ENCODE measurements at regions not wholly inside any gene's neighbourhood (a gene's known extent, or its start where the extent isn't known, plus 50 kb on each side); places are given as distances from the start of the nearest gene placed in this dataset.

DNA sequence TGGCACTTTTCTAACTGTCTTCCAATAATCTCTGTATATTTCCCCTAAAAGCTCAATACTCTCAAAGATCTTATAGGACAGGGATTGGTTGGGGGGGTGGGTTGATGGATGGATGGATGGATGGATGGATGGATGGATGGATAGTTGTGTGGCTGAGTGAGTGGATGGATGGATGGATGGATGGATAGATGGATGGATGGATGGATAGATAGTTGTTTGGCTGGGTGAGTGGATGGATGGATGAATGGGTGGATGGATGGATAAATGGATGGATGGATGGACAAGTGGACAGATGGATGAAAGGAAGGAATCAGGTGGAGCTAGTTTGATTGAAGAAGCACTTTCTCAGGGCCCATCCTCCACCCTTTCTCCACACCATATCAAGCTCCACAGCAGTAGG is 388.8 kb downstream of the CDC5L start:
- H3K4me3 ChIP-seq (ENCODE audit: low read depth, low read length) = no peak overlapping the region
- no peaks in the 10 kb centered on the region for H3K36me3 ChIP-seq (ENCODE audit: control insufficient read depth in 2 of 2, insufficient read depth in 1 of 2, low read length in 2 of 2)
- POLR2A ChIA-PET = interaction anchor here (0.6 kb wide), 1 partner anchor 134 kb away, joined by 5 read pairs; no protein-coding TSS in a partner anchor
- CTCF ChIA-PET = no interaction called here
- H3K27ac ChIP-seq (ENCODE audit: extremely low read depth, low read depth, low read length) = no peak overlapping the region
- TF ChIP-seq, protein P1, sequence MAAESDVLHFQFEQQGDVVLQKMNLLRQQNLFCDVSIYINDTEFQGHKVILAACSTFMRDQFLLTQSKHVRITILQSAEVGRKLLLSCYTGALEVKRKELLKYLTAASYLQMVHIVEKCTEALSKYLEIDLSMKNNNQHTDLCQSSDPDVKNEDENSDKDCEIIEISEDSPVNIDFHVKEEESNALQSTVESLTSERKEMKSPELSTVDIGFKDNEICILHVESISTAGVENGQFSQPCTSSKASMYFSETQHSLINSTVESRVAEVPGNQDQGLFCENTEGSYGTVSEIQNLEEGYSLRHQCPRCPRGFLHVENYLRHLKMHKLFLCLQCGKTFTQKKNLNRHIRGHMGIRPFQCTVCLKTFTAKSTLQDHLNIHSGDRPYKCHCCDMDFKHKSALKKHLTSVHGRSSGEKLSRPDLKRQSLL (tag by site-specific recombination; IDR thresholded peaks at IDR 0.05) = no peak
- TF ChIP-seq, protein P2, sequence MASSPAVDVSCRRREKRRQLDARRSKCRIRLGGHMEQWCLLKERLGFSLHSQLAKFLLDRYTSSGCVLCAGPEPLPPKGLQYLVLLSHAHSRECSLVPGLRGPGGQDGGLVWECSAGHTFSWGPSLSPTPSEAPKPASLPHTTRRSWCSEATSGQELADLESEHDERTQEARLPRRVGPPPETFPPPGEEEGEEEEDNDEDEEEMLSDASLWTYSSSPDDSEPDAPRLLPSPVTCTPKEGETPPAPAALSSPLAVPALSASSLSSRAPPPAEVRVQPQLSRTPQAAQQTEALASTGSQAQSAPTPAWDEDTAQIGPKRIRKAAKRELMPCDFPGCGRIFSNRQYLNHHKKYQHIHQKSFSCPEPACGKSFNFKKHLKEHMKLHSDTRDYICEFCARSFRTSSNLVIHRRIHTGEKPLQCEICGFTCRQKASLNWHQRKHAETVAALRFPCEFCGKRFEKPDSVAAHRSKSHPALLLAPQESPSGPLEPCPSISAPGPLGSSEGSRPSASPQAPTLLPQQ (tag by site-specific recombination; IDR thresholded peaks at IDR 0.05) = no peak
- TF ChIP-seq, protein P3, sequence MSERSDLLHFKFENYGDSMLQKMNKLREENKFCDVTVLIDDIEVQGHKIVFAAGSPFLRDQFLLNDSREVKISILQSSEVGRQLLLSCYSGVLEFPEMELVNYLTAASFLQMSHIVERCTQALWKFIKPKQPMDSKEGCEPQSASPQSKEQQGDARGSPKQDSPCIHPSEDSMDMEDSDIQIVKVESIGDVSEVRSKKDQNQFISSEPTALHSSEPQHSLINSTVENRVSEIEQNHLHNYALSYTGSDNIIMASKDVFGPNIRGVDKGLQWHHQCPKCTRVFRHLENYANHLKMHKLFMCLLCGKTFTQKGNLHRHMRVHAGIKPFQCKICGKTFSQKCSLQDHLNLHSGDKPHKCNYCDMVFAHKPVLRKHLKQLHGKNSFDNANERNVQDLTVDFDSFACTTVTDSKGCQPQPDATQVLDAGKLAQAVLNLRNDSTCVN (tag by site-specific recombination; optimal IDR thresholded peaks at IDR 0.05) = no peak
- TF ChIP-seq OVOL3 (tag by site-specific recombination; IDR thresholded peaks at IDR 0.05) = no peak
- no peak for TF ChIP-seq ZNF707 (tag by site-specific recombination; IDR thresholded peaks at IDR 0.05)
- no peak for TF ChIP-seq ZNF133 (tag by site-specific recombination; IDR thresholded peaks at IDR 0.05)
- no peak for TF ChIP-seq ZSCAN23 (tag by site-specific recombination; IDR thresholded peaks at IDR 0.05)
- peak; percentile 92 for TF ChIP-seq ZNF366 (tag by site-specific recombination; conservative IDR thresholded peaks at IDR 0.05)
- no peak for TF ChIP-seq KLF7 (tag by site-specific recombination; IDR thresholded peaks at IDR 0.05; ENCODE audit: borderline replicate concordance)
- no peak for TF ChIP-seq ZNF391 (tag by site-specific recombination; IDR thresholded peaks at IDR 0.05; ENCODE audit: borderline replicate concordance, low read depth)
- no peak for TF ChIP-seq ZNF292 (tag by site-specific recombination; IDR thresholded peaks at IDR 0.05; ENCODE audit: borderline replicate concordance, low read depth)
- TF ChIP-seq, protein P4, sequence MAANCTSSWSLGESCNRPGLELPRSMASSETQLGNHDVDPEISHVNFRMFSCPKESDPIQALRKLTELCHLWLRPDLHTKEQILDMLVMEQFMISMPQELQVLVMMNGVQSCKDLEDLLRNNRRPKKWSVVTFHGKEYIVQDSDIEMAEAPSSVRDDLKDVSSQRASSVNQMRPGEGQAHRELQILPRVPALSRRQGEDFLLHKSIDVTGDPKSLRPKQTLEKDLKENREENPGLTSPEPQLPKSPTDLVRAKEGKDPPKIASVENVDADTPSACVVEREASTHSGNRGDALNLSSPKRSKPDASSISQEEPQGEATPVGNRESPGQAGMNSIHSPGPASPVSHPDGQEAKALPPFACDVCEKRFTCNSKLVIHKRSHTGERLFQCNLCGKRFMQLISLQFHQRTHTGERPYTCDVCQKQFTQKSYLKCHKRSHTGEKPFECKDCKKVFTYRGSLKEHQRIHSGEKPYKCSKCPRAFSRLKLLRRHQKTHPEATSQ (tag by site-specific recombination; IDR thresholded peaks at IDR 0.05) = no peak
- TF ChIP-seq ZBTB17 (tag by site-specific recombination; IDR thresholded peaks at IDR 0.05) = peak; percentile 54
- TF ChIP-seq ZNF214 (tag by site-specific recombination; IDR thresholded peaks at IDR 0.05; ENCODE audit: borderline replicate concordance) = no peak
- H3K9me3 ChIP-seq (ENCODE audit: control insufficient read depth, insufficient read depth, low read depth, low read length) = no peaks in the 10 kb centered on the region
- no peaks in the 10 kb centered on the region for H3K4me1 ChIP-seq (ENCODE audit: control insufficient read depth, insufficient read depth, low read length)

DNA sequence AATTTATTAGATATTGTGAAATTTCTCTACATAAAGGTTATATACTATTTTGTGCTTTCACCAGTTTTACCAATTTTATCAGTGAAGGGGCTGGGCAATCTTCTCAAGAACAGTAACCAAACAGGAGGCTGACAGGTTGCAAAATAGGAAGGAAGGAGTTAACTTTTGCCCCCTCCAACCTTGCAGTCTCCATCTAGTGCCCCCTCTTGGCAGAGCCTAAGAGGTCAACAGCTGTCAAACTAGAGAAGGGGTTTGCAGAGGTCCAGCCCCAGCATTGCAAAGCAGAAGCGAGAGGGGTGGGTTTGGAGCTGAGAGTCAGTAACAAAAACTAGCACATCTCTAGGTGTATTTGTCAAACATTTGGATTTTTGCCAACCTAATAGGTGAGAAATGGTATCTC is 391.0 kb downstream of the CDC5L start:
- H3K36me3 ChIP-seq (ENCODE audit: control insufficient read depth in 2 of 2, insufficient read depth in 1 of 2, low read length in 2 of 2) = no peaks in the 10 kb centered on the region
- no peak overlapping the region for H3K27ac ChIP-seq (ENCODE audit: extremely low read depth, low read depth, low read length)
- no peaks in the 10 kb centered on the region for H3K9me3 ChIP-seq (ENCODE audit: control insufficient read depth, insufficient read depth, low read depth, low read length)
- CTCF ChIA-PET = interaction anchor here (0.9 to 1.0 kb wide), 3 partner anchors 122 to 124 kb away, joined by 3 to 4 read pairs (median 4); no protein-coding TSS in a partner anchor
- no peak overlapping the region for H3K4me3 ChIP-seq (ENCODE audit: low read depth, low read length)
- H3K4me1 ChIP-seq (ENCODE audit: control insufficient read depth, insufficient read depth, low read length) = no peaks in the 10 kb centered on the region
- POLR2A ChIA-PET = no interaction called here
- TF ChIP-seq ZNF560 (tag by site-specific recombination; IDR thresholded peaks at IDR 0.05; ENCODE audit: borderline replicate concordance) = no peak
- no peak for TF ChIP-seq WT1 (tag by site-specific recombination; IDR thresholded peaks at IDR 0.05)
- TF ChIP-seq ZNF266 (tag by site-specific recombination; IDR thresholded peaks at IDR 0.05; ENCODE audit: low read depth) = no peak
- no peak for TF ChIP-seq ZNF501 (tag by site-specific recombination; IDR thresholded peaks at IDR 0.05)
- TF ChIP-seq TCF7L2 (IDR thresholded peaks at IDR 0.05; ENCODE audit: borderline replicate concordance, low read depth, low read length) = no peak
- TF ChIP-seq, protein P5, sequence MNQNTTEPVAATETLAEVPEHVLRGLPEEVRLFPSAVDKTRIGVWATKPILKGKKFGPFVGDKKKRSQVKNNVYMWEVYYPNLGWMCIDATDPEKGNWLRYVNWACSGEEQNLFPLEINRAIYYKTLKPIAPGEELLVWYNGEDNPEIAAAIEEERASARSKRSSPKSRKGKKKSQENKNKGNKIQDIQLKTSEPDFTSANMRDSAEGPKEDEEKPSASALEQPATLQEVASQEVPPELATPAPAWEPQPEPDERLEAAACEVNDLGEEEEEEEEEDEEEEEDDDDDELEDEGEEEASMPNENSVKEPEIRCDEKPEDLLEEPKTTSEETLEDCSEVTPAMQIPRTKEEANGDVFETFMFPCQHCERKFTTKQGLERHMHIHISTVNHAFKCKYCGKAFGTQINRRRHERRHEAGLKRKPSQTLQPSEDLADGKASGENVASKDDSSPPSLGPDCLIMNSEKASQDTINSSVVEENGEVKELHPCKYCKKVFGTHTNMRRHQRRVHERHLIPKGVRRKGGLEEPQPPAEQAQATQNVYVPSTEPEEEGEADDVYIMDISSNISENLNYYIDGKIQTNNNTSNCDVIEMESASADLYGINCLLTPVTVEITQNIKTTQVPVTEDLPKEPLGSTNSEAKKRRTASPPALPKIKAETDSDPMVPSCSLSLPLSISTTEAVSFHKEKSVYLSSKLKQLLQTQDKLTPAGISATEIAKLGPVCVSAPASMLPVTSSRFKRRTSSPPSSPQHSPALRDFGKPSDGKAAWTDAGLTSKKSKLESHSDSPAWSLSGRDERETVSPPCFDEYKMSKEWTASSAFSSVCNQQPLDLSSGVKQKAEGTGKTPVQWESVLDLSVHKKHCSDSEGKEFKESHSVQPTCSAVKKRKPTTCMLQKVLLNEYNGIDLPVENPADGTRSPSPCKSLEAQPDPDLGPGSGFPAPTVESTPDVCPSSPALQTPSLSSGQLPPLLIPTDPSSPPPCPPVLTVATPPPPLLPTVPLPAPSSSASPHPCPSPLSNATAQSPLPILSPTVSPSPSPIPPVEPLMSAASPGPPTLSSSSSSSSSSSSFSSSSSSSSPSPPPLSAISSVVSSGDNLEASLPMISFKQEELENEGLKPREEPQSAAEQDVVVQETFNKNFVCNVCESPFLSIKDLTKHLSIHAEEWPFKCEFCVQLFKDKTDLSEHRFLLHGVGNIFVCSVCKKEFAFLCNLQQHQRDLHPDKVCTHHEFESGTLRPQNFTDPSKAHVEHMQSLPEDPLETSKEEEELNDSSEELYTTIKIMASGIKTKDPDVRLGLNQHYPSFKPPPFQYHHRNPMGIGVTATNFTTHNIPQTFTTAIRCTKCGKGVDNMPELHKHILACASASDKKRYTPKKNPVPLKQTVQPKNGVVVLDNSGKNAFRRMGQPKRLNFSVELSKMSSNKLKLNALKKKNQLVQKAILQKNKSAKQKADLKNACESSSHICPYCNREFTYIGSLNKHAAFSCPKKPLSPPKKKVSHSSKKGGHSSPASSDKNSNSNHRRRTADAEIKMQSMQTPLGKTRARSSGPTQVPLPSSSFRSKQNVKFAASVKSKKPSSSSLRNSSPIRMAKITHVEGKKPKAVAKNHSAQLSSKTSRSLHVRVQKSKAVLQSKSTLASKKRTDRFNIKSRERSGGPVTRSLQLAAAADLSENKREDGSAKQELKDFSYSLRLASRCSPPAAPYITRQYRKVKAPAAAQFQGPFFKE (tag by site-specific recombination; IDR thresholded peaks at IDR 0.05; ENCODE audit: borderline replicate concordance) = no peak
- no peak for TF ChIP-seq ZNF133 (tag by site-specific recombination; IDR thresholded peaks at IDR 0.05)
- TF ChIP-seq ZNF175 (tag by site-specific recombination; IDR thresholded peaks at IDR 0.05) = no peak
- TF ChIP-seq, protein P6, sequence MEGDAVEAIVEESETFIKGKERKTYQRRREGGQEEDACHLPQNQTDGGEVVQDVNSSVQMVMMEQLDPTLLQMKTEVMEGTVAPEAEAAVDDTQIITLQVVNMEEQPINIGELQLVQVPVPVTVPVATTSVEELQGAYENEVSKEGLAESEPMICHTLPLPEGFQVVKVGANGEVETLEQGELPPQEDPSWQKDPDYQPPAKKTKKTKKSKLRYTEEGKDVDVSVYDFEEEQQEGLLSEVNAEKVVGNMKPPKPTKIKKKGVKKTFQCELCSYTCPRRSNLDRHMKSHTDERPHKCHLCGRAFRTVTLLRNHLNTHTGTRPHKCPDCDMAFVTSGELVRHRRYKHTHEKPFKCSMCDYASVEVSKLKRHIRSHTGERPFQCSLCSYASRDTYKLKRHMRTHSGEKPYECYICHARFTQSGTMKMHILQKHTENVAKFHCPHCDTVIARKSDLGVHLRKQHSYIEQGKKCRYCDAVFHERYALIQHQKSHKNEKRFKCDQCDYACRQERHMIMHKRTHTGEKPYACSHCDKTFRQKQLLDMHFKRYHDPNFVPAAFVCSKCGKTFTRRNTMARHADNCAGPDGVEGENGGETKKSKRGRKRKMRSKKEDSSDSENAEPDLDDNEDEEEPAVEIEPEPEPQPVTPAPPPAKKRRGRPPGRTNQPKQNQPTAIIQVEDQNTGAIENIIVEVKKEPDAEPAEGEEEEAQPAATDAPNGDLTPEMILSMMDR (tag by site-specific recombination; IDR thresholded peaks at IDR 0.05) = no peak
